DND-41 (cell line): ENCODE measurements at regions not wholly inside any gene's neighbourhood (a gene's known extent, or its start where the extent isn't known, plus 50 kb on each side); places are given as distances from the start of the nearest gene placed in this dataset.

Source experiments
- ATAC-seq: fragments of 200-7000 bp; cut with Tn5 transposase; 3 replicates; pipeline ENCODE4 v1.9.1; 2021; ENCODE audit warnings: low read depth; ENCODE audit not compliant: insufficient read depth
- DNase-seq: peaks from one replicate; pipeline ENCODE4 v3.0.0-alpha.2; 2020
- H2AFZ ChIP-seq: 2 replicates; pipeline ENCODE4 v1.6.0; 2012; ENCODE audit warnings: low read depth, low read length
- H3K27ac ChIP-seq: 2 replicates; pipeline ENCODE4 v1.5.1; 2012; ENCODE audit warnings: low read length, inconsistent platforms
- H3K27me3 ChIP-seq: fragments of 200-600 bp; sonication (generic); 2 replicates; pipeline ENCODE4 v1.6.0; 2012; ENCODE audit warnings: low read length, mild to moderate bottlenecking, inconsistent platforms; ENCODE audit not compliant: insufficient read depth, poor library complexity
- H3K36me3 ChIP-seq: 2 replicates; pipeline ENCODE4 v1.5.1; 2012; ENCODE audit warnings: low read length, inconsistent platforms; ENCODE audit not compliant: insufficient read depth
- H3K4me1 ChIP-seq: 2 replicates; pipeline ENCODE4 v1.5.1; 2012; ENCODE audit warnings: mild to moderate bottlenecking, low read length; ENCODE audit not compliant: insufficient read depth
- H3K4me2 ChIP-seq: 2 replicates; pipeline ENCODE4 v1.6.0; 2012; ENCODE audit warnings: mild to moderate bottlenecking, moderate library complexity, low read length, inconsistent platforms; ENCODE audit not compliant: insufficient read depth
- H3K4me3 ChIP-seq, 2 experiments: fragments of 200-600 bp in 1 of 2; shearing (Covaris generic) in 1 of 2; 2 replicates each; pipeline ENCODE4 v1.5.1; 2012 to 2016; ENCODE audit warnings: inconsistent platforms in 2 of 2, low read length in 2 of 2, mild to moderate bottlenecking in 2 of 2, low read depth in 1 of 2, moderate library complexity in 1 of 2
- H3K79me2 ChIP-seq: 2 replicates; pipeline ENCODE4 v1.6.0; 2012; ENCODE audit warnings: low read length, inconsistent platforms; ENCODE audit not compliant: insufficient read depth
- H3K9ac ChIP-seq: 2 replicates; pipeline ENCODE4 v1.6.0; 2012; ENCODE audit warnings: low read depth, mild to moderate bottlenecking, inconsistent platforms, low read length, moderate library complexity
- H3K9me3 ChIP-seq: 2 replicates; pipeline ENCODE4 v1.5.1; 2012; ENCODE audit warnings: low read length, moderate library complexity, mild to moderate bottlenecking, inconsistent platforms; ENCODE audit not compliant: insufficient read depth, severe bottlenecking
- H4K20me1 ChIP-seq: 2 replicates; pipeline ENCODE4 v1.6.0; 2012; ENCODE audit warnings: low read length; ENCODE audit not compliant: insufficient read depth
- EZH2 ChIP-seq: IDR thresholded peaks from 3 replicates; pipeline ENCODE4 v1.6.1; 2012; ENCODE audit warnings: borderline replicate concordance, low read depth, mild to moderate bottlenecking, moderate library complexity, low read length, inconsistent platforms; ENCODE audit not compliant: severe bottlenecking
- TF ChIP-seq, protein P1 (sequence below): IDR thresholded peaks from 2 replicates; pipeline ENCODE4 v1.5.1; 2012; ENCODE audit warnings: borderline replicate concordance, low read length, moderate library complexity, mild to moderate bottlenecking; ENCODE audit not compliant: poor library complexity, severe bottlenecking; ENCODE audit errors: extremely low read depth

DNA sequence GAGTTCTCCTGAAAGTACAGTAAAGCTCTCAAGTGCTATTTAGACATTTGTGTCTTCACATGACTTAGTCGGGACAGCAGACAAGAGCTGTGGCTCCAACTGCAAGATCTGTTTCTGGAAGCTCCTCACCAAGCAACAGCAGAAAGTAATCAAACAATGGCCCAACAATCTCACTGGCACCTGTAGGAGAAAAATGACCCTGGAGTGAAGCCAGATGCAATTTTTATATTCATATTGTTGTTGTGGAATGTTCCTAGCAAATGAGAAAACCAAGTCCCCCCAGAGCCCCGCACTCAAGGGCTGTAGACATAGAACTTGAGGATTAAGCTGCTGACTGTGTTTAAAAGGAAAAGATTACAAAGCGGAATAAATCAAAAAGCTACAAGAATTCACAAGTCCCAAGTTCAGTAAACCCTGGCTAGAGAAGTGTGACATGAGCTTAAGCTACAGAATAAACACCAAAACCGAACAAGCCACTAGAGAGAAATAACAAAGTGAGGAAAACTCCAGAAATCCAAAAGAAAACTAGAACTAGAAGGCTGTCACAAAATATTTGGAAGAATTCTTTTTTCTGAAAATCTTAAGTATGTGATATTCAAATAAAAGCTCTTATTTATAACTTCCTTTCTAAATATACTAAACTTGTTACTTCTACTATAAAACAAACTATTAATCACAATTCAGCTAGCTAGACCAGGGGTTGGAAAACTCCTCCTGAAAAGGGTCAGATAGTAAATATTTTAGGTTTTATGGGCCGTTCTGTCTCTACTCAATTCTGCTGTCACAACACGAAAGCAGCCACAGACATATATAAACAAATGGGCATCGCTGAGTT is 454.5 kb downstream of the SUCLA2 start:
- DNase-seq (no peak), ATAC-seq (no peak)
- TF ChIP-seq EZH2, result no peak
- TF ChIP-seq, protein P1, sequence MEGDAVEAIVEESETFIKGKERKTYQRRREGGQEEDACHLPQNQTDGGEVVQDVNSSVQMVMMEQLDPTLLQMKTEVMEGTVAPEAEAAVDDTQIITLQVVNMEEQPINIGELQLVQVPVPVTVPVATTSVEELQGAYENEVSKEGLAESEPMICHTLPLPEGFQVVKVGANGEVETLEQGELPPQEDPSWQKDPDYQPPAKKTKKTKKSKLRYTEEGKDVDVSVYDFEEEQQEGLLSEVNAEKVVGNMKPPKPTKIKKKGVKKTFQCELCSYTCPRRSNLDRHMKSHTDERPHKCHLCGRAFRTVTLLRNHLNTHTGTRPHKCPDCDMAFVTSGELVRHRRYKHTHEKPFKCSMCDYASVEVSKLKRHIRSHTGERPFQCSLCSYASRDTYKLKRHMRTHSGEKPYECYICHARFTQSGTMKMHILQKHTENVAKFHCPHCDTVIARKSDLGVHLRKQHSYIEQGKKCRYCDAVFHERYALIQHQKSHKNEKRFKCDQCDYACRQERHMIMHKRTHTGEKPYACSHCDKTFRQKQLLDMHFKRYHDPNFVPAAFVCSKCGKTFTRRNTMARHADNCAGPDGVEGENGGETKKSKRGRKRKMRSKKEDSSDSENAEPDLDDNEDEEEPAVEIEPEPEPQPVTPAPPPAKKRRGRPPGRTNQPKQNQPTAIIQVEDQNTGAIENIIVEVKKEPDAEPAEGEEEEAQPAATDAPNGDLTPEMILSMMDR, result no peak
- no peak overlapping the region for H3K4me3 ChIP-seq
- no peaks in the 10 kb centered on the region for H3K36me3 ChIP-seq
- peaks cover 2% of the 10 kb centered on the region for H3K27me3 ChIP-seq
- H3K79me2 ChIP-seq, result no peaks in the 10 kb centered on the region
- no peaks in the 10 kb centered on the region for H3K4me1 ChIP-seq
- no peak overlapping the region for H3K4me2 ChIP-seq
- no peak overlapping the region for H3K27ac ChIP-seq
- H3K9me3 ChIP-seq, result no peaks in the 10 kb centered on the region
- H4K20me1 ChIP-seq, result no peaks in the 10 kb centered on the region
- no peak overlapping the region for H2AFZ ChIP-seq
- no peak overlapping the region for H3K9ac ChIP-seq

DNA sequence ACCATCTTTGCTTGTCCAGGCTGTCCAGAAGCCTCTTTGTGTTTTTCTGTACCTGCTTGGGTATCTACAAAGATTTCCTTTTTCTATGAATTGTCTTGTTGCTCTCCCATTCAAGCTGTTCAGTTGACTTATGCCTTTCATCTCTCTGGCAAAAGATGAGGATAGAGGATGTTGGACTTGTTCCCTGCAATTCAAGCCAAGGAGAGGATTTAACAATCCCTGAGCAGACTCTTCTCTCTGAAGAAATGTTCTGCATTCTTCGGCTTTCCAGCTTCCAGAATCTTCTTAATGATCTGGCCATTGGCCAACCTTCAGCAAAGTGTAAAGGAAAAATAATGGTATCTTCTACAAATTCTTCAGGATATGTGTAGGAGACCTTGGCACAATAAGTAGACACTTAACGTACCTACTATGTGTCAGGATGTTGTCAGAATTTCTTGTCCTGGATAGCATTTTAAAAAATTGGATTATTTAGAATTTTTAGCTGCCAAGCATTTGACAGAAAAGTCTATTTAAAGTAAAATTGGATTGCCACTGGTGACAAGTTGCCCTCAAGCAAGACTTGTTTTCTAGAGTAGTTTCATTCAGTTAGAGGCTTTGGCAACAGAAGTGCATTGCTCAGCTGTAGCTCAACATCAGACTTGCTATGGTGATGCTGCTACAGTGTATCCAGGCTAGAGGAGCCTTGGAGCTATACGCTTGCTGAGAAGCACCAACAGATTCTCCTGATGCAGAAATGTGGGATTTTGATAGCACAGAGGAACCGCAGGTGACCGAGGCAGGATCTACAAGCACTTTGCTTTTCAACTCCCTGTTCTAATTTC is 455.7 kb downstream of the SUCLA2 start:
- Histone ChIP-seq H3K4me2 (no peak overlapping the region), H3K36me3 (no peaks in the 10 kb centered on the region)

GRCh38 chr13:47539317-47539716 is 461.8 kb downstream of the SUCLA2 start:
- H3K4me2 ChIP-seq, result no peak overlapping the region
- H3K4me3 ChIP-seq, result no peak overlapping the region
- H4K20me1 ChIP-seq, result no peaks in the 10 kb centered on the region
- no peaks in the 10 kb centered on the region for H3K27me3 ChIP-seq
- TF ChIP-seq EZH2, result no peak
- TF ChIP-seq, protein P1, result no peak
- H3K4me1 ChIP-seq, result no peaks in the 10 kb centered on the region
- H2AFZ ChIP-seq, result no peak overlapping the region
- DNase-seq (no peak), ATAC-seq (no peak)
- no peaks in the 10 kb centered on the region for H3K36me3 ChIP-seq
- no peaks in the 10 kb centered on the region for H3K79me2 ChIP-seq
- no peaks in the 10 kb centered on the region for H3K9me3 ChIP-seq
- H3K9ac ChIP-seq, result no peak overlapping the region
- no peak overlapping the region for H3K27ac ChIP-seq

More for the DNA sequence above, 455.7 kb downstream of the SUCLA2 start:
- TF ChIP-seq EZH2, result no peak
- TF ChIP-seq, protein P1, result no peak
- Histone ChIP-seq H3K27ac (no peak overlapping the region), H3K9ac (no peak overlapping the region), H3K4me3 (no peak overlapping the region), H4K20me1 (no peaks in the 10 kb centered on the region), H3K4me1 (no peaks in the 10 kb centered on the region), H3K9me3 (no peaks in the 10 kb centered on the region), H3K79me2 (no peaks in the 10 kb centered on the region), H2AFZ (no peak overlapping the region), H3K27me3 (no peaks in the 10 kb centered on the region)
- DNase-seq (no peak), ATAC-seq (no peak)
